Epidermal melanocyte (primary cell): ENCODE measurements at regions not wholly inside any gene's neighbourhood (a gene's known extent, or its start where the extent isn't known, plus 50 kb on each side); places are given as distances from the start of the nearest gene placed in this dataset.

ENCODE experiments used
- DNase-seq: peaks from one replicate; pipeline ENCODE4 v3.0.0; 2011; ENCODE audit warnings: low spot score; ENCODE audit not compliant: insufficient read length

DNA sequence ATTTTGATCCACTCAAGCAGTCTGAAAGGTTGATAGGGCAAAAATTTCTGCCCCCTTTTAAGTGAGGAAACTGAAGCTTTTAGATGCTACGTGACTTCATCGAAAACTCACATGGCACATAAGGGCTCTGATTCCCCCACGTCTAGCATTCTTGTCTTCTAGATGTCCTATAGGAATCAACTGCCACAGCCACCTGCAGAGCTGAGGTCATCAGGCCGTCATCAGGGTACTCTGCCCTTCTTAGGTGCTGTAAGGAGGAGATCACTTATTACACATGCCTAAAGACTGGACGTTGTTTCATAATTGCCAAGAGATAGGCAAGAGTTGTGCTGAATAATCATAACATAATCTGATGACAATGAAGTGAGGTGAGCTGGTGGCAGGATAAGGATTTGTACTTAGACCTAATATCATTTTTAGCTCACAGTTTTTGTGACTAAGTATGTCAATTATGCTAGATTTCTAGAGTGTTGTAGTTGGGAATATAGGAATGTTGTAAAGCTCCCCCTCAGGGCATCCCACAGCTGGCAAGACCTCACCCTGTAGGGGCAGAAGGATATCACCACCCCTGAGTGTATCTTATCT is 349.4 kb downstream of the METTL15 start:
- DNase-seq, result no peak

DNA sequence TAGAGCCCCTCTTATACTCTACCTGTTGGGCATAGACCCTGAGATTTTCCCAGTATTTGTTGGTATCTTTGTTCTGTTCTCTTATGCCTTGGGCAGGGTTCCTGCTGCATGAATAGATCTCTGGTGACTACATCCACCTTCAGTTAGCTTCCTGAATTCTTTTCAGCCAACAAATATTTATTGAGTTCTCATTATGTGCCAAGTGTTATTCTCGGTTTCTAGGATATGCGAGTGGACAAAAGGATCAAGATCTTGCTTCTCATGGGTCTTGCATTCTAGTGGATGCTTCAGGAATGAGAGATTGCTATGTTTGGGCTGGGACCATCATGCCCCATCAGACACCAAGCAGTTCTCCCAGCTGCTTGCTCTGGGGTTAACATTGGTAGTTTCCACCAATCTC is 340.0 kb downstream of the METTL15 start:
- no peak for DNase-seq

DNA sequence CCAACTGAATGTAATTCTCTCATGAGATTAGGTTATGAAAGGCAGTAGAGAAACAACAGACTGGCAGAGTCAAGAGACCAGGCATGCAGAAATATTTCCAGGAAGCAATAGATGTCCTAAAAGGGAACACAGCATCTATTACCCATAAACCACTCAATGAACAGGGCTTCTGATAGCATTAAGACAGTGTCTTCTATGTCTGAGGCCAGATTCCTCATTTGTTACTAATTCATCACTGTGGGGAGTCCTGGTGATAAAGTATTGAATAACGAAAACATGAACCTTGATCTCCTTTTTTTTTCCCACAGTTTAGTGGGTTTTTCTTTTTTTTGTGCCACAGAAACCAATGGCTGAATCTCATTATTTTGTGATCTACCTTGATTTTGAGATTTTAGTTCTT is 339.0 kb downstream of the METTL15 start:
- no peak for DNase-seq

DNA sequence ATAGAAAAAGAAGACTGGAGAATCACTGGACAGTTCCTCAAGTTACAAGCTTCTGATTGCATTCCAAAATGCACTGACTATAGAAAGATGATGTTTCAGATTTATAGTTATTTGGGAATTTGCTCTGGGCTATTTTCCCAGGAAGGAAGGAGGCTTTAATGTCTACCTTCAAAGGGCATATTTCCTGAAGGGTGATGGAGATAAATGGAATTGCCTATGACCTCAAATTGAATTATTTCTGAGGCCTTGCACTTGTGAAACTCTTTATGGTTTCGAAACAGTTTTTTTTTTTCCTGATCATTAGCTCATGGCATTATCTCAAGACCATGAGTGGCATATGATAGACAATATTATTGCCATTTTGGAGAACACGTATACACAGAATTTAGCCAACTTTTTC is 333.9 kb downstream of the METTL15 start:
- no peak for DNase-seq

DNA sequence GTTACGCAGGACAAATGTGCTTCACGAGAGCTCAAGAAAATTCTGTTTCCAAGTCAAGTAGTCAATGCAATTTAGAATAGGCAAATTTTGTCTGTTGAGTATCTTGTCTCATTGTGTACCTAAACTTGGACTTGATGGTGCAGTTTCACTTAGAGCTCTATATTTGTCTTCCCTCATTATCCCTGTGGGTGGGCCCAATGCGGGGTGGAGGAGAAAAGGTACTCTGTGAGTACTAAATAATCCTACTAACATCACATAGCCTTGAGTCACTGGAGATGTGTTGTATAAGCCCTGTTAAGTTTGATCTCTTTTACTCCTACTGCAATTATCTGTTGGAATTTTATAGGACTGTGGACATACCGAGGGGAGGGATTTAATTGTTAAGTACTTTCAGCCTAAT is 331.2 kb downstream of the METTL15 start:
- DNase-seq, result no peak

DNA sequence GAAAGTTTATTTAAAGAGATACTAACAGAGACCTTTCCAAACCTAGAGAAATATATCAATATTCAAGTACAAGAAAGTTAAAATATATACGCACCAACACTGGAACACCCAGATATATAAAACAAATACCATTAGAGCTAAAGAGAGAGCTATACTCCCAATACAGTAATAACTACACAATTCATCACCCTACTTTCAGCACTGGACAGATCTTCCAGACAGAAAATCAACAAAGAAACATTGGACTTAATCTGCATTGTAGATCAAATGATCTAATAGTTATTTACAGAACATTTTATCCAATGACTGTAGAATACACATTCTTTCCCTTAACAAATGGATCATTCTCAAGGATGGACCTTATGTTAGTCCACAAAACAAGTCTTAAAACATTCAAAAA is 311.9 kb downstream of the METTL15 start:
- no peak for DNase-seq

DNA sequence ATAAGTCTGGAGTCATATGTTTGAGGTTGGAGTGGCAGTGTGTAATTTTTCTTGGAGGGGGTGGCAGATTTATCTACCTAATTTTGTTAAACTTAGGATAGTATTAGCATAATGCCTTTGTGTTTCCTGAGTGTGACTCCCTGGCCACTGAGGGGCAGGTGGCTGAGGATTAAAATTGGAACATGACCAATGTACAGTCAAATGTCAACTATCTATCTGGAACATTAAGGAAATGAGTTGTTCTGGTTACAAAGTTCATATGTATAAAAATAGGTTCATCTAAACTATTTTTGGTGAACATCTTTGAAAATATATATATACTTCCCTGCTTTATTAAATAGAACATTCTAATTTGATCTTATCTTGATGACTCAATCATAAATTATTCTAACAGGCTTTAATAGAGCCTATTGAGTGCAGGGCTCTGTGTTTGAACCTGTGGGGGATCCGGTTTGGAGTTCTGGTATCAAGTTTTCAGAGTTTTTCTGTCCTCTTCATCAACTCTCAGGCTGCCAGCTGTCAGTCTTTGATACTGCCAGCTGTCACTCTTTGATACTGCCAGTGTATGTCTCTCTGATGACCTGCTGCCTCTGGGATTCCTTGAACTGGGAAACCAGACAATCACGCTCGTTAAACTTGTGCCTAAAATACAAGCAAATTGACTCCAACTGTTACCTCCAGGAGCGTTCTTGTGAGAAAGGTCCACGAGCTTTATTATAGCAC is 309.6 kb downstream of the METTL15 start:
- no peak for DNase-seq

DNA sequence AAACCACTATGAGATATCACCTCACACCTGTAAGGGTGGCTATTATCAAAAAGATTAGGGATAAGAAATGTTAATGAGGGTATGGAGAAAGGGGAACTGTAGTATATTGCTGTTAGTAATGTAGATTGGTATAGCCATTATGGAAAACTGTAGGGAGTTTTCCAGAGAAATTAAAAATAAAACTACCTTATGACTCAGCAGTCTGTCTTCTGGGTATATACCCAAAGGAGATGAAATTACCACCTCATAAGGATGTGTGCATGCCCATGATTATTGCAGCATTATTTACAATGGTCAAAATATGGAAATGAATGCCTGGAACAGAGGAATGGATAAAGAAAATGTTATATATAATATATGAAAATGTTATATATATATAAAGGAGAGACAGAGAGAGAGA is 303.8 kb downstream of the METTL15 start:
- no peak for DNase-seq

DNA sequence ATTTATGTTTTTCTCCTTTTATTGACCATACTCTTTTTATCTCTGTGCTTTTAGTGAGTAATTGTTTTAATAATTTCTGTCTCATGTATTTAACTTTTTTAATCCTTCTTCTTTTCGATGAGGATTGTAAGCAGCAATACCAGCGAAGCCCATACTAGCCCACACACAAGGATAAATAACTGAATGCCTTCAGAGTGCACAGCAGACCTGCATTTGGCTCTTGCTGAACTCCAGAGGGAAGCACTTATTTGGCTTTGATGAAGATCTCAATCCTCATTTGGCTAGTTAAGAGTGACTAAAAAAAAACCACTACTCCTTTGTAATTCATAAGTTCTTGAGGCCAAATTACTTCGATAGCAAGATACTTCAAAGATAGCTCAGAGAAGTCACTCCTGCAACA is 293.3 kb downstream of the METTL15 start:
- DNase-seq, result no peak

DNA sequence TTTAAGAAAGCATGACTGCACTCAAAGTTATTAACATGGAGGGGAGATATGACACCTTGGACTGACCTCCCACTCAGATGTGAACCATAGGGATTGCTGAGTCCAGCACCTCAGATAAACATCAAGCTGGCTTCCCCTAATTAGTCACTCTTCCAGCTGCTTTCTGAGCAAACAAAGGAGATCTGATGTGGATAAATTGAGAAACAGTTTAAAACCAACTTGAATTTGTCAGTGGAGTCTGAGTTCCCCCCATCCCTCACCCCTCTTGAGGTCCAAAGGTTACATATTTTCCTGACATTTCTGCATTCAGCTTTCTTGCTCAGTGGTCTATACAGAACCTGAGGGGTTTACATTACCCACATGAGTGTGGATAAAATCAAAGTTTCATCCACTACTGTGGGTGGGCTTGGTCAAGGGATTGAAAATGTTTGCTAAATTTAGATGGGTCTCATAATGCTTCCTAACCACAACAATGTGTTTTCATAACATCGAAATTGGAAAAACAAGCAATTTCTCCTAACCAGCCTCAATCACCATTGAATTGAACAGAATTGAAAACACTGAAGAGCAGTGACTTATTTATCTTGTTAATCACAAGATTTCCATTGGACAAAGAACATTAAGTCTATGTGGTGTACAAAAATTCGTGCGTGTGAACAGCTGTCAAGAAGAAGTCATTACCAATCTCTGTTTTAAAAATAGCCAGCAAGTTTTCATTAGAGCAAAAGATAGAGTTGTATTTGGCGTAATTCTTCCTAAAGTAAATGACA is 292.3 kb downstream of the METTL15 start:
- DNase-seq, result no peak

DNA sequence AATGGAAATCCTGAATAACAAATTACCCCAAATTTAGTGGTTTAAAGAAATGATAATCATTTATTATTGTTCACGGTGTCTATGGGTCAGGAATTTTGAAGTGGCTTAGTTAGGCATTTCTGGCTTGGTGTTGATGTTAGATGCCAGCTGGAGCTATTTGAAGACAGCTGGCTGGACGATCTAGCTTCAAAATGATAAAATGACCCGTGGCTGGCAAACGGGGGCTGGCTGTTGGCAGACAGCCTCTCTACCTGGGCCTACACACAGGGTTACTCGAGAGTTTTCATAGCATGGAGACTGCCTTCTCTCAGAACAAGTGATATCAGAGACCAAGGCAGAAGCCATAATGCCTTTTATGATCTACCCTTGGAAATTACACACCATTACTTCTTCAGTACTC is 285.2 kb downstream of the METTL15 start:
- DNase-seq, result no peak

DNA sequence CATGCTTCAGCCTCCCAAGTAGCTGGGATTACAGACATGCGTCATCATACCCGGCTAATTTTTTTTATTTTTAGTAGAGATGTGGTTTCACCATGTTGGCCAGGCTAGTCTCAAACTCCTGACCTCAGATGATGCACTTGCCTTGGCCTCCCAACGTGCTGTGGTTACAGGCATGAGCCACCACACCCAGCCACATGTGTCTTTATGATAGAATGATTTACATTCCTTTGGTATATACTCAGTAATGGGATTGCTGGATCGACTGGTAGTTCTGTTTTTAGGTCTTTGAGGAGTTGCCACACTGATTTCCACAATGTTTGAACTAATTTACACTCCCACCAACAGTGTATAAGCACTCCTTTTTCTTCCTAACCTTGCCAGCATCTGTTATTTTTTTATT is 276.2 kb downstream of the METTL15 start:
- no peak for DNase-seq

DNA sequence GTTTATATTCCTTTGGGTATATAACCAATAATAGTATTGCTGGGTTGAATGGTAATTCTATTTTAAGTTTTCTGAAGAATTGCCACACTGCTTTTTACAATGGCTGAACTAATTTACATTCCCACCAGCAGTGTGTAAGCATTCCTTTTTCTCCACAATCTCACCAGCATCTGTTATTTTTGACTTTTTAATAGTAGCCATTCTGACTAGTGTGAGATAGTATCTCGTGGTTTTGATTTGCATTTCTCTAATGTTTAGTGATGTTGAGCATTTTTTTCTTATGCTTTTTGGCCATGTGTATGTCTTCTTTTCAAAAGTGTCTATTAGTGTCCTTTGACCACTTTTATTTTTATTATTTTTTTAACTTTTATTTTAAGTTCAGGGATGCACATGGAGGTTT is 275.3 kb downstream of the METTL15 start:
- DNase-seq, result no peak
